Right lobe of liver (tissue), 4 donors: ENCODE measurements at regions not wholly inside any gene's neighbourhood (a gene's known extent, or its start where the extent isn't known, plus 50 kb on each side); places are given as distances from the start of the nearest gene placed in this dataset.

Experiments
- CTCF ChIP-seq, 4 donors: fragments of 200-600 bp in 3 of 4; fragments of 450-650 bp in 1 of 4; IDR thresholded peaks; one replicate each; pipeline versions ENCODE4 v1.5.1 to v1.8.0; 2016 to 2022; ENCODE audit warnings: antibody characterized with exemption in 4 of 4, mild to moderate bottlenecking in 2 of 4
- POLR2A ChIP-seq: fragments of 450-650 bp; IDR thresholded peaks from one replicate; pipeline ENCODE4 v1.6.1; 2017; ENCODE audit warnings: antibody characterized with exemption, mild to moderate bottlenecking
- donor health status: DM: no; HTN: no; CAD: no.
- donor health status: DM: no; HTN: no; CAD: no.
- donor health status: DM: no; HTN: yes; CAD: no.

- no peak for TF ChIP-seq CTCF (IDR thresholded peaks at IDR 0.05)
- TF ChIP-seq POLR2A = no peak
Observed at GRCh38 chr6:117156741-117157140, 108.6 kb upstream of the VGLL2 start.
